Testis (tissue), 2 donors: ENCODE measurements at regions not wholly inside any gene's neighbourhood (a gene's known extent, or its start where the extent isn't known, plus 50 kb on each side); places are given as distances from the start of the nearest gene placed in this dataset.

ENCODE experiments used
- POLR2A ChIP-seq: fragments of 450-650 bp; IDR thresholded peaks from one replicate; pipeline ENCODE4 v1.6.1; 2017; ENCODE audit warnings: antibody characterized with exemption, mild to moderate bottlenecking, moderate library complexity
- TF ChIP-seq, protein P1 (sequence below), 3 experiments: fragments of 450-650 bp in 2 of 3; fragments of 200-600 bp in 1 of 3; sonication (generic) in 1 of 3; IDR thresholded peaks; one replicate each; pipeline ENCODE4 v1.5.1; 2016 to 2019; ENCODE audit warnings: antibody characterized with exemption in 3 of 3, mild to moderate bottlenecking in 2 of 3, moderate library complexity in 1 of 3

DNA sequence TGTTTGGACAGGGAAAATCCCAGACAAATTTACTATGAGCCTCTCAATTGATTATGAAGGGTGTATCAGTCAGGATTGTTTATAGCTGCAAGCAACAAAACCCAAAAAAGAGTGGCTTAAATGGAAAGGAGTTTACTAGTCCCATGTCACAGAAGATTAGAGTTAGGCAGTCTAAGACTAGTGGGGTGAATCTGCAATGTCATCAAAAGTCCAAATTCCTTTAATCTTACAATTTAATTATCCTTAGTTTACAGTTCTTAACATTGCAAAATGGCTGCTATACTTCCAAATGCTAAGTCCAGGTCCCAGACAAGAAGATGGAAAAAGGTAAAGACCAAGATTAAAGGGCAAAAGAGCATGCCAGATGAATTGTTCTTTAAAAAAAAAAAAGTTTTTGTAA lies 143.6 kb downstream of the CD47 start:
- no peak for TF ChIP-seq POLR2A
- TF ChIP-seq, protein P1, sequence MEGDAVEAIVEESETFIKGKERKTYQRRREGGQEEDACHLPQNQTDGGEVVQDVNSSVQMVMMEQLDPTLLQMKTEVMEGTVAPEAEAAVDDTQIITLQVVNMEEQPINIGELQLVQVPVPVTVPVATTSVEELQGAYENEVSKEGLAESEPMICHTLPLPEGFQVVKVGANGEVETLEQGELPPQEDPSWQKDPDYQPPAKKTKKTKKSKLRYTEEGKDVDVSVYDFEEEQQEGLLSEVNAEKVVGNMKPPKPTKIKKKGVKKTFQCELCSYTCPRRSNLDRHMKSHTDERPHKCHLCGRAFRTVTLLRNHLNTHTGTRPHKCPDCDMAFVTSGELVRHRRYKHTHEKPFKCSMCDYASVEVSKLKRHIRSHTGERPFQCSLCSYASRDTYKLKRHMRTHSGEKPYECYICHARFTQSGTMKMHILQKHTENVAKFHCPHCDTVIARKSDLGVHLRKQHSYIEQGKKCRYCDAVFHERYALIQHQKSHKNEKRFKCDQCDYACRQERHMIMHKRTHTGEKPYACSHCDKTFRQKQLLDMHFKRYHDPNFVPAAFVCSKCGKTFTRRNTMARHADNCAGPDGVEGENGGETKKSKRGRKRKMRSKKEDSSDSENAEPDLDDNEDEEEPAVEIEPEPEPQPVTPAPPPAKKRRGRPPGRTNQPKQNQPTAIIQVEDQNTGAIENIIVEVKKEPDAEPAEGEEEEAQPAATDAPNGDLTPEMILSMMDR (IDR thresholded peaks at IDR 0.05) = no peak
